ENCODE measurements at regions not wholly inside any gene's neighbourhood (a gene's known extent, or its start where the extent isn't known, plus 50 kb on each side); places are given as distances from the start of the nearest gene placed in this dataset.

DNA sequence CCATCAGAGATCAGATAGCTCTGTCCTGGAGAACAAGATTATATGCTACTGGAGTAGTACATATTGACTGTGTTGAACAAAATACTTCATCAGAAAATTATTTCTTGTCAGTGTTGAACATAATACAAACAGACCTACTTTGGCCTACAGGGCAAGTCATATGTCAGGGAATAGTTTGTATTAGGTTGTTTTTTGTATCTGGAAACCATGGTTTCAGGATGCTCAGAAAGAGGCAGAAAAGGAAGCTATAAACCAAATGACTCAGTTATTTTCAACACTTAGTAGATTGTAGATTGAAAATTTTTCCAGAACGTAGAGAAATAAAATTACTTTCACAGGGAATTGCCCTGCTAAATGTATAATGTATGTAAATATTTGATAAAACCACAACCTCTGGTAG, 198.4 kb downstream of the CYB561 start:
- Mint-ChIP-seq H3K4me1 (peaks cover 4% of the 10 kb centered on the region), H3K27ac (no peak overlapping the region), H3K27me3 (ENCODE audit: low read depth) (no peaks in the 10 kb centered on the region), H3K36me3 (0 out of 2 replicates have a peak, but pooled peaks cover 8% of the 10 kb centered on the region), H3K9me3 (peaks cover 14% of the 10 kb centered on the region), H3K4me3 (no peak overlapping the region)
- DNase-seq (ENCODE audit: low spot score) (no peak), ATAC-seq (no peak)
- POLR2A ChIA-PET: no interaction called here
- TF ChIP-seq, protein P1, sequence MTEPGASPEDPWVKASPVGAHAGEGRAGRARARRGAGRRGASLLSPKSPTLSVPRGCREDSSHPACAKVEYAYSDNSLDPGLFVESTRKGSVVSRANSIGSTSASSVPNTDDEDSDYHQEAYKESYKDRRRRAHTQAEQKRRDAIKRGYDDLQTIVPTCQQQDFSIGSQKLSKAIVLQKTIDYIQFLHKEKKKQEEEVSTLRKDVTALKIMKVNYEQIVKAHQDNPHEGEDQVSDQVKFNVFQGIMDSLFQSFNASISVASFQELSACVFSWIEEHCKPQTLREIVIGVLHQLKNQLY (CRISPR knock-in tag; IDR thresholded peaks at IDR 0.05): no peak
- TF ChIP-seq, protein P2, sequence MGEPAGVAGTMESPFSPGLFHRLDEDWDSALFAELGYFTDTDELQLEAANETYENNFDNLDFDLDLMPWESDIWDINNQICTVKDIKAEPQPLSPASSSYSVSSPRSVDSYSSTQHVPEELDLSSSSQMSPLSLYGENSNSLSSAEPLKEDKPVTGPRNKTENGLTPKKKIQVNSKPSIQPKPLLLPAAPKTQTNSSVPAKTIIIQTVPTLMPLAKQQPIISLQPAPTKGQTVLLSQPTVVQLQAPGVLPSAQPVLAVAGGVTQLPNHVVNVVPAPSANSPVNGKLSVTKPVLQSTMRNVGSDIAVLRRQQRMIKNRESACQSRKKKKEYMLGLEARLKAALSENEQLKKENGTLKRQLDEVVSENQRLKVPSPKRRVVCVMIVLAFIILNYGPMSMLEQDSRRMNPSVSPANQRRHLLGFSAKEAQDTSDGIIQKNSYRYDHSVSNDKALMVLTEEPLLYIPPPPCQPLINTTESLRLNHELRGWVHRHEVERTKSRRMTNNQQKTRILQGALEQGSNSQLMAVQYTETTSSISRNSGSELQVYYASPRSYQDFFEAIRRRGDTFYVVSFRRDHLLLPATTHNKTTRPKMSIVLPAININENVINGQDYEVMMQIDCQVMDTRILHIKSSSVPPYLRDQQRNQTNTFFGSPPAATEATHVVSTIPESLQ (CRISPR knock-in tag; IDR thresholded peaks at IDR 0.05): no peak
- TF ChIP-seq, protein P3, sequence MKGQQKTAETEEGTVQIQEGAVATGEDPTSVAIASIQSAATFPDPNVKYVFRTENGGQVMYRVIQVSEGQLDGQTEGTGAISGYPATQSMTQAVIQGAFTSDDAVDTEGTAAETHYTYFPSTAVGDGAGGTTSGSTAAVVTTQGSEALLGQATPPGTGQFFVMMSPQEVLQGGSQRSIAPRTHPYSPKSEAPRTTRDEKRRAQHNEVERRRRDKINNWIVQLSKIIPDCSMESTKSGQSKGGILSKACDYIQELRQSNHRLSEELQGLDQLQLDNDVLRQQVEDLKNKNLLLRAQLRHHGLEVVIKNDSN (CRISPR knock-in tag; IDR thresholded peaks at IDR 0.05): no peak
- TF ChIP-seq MYBL2 (CRISPR knock-in tag; IDR thresholded peaks at IDR 0.05): no peak
- no peak for TF ChIP-seq CREM (CRISPR knock-in tag; IDR thresholded peaks at IDR 0.05)
- TF ChIP-seq NFE2L1 (CRISPR knock-in tag; IDR thresholded peaks at IDR 0.05): no peak
- TF ChIP-seq ZNF263 (CRISPR knock-in tag; IDR thresholded peaks at IDR 0.05; ENCODE audit: low read depth): no peak
- no peak for TF ChIP-seq TCF7 (CRISPR knock-in tag; IDR thresholded peaks at IDR 0.05; ENCODE audit: low read depth)
- TF ChIP-seq, protein P4, sequence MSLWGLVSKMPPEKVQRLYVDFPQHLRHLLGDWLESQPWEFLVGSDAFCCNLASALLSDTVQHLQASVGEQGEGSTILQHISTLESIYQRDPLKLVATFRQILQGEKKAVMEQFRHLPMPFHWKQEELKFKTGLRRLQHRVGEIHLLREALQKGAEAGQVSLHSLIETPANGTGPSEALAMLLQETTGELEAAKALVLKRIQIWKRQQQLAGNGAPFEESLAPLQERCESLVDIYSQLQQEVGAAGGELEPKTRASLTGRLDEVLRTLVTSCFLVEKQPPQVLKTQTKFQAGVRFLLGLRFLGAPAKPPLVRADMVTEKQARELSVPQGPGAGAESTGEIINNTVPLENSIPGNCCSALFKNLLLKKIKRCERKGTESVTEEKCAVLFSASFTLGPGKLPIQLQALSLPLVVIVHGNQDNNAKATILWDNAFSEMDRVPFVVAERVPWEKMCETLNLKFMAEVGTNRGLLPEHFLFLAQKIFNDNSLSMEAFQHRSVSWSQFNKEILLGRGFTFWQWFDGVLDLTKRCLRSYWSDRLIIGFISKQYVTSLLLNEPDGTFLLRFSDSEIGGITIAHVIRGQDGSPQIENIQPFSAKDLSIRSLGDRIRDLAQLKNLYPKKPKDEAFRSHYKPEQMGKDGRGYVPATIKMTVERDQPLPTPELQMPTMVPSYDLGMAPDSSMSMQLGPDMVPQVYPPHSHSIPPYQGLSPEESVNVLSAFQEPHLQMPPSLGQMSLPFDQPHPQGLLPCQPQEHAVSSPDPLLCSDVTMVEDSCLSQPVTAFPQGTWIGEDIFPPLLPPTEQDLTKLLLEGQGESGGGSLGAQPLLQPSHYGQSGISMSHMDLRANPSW (CRISPR knock-in tag; conservative IDR thresholded peaks at IDR 0.05; ENCODE audit: low read depth): no peak
- CTCF ChIA-PET: interaction anchor here (1.4 kb wide), 1 partner anchor 159 kb away, joined by 4 read pairs; no protein-coding TSS in a partner anchor

DNA sequence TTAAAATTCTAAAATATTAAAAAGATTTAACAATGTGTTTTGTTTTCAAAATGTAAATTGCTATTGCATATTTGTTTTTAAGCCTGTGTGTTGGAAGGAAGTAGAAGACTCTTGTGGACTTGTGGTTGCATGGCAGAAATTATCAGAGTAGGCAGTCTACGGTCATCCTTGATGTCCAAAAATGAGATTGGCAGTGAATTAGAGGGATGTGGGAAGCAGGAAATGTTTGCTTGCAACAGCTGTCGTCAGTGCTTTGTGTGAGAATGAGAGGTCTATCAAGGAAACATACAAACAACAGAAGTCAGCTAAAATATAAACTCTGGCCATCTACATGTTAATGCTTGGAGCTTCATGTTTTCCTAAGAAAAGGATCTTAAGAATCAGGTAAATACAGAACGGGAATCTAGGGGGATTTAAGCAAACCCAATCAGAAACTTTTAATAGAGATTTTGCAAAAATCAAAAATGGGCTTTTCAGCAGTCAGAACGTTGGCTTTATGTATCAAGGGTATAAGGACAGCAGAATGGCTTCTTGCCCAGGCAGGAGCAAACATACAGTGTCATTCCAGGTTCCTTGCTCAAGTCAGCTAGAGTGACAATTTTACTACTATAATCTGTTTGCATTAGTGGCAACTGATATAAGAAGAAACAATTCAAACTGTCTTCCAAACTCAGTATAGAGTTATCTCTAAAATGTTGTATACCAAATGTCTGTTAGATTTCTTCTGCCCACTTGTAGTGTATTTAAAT, 196.7 kb downstream of the CYB561 start:
- POLR2A ChIA-PET: no interaction called here
- peaks cover 7% of the 10 kb centered on the region for H3K9me3 Mint-ChIP-seq
- ATAC-seq (no peak), DNase-seq (ENCODE audit: low spot score) (no peak)
- TF ChIP-seq ZBTB21 (CRISPR knock-in tag; IDR thresholded peaks at IDR 0.05; ENCODE audit: borderline replicate concordance) (no peak), GABPB1 (CRISPR knock-in tag; IDR thresholded peaks at IDR 0.05) (no peak), KAT7 (CRISPR knock-in tag; IDR thresholded peaks at IDR 0.05; ENCODE audit: borderline replicate concordance) (no peak), ZNF416 (CRISPR knock-in tag; IDR thresholded peaks at IDR 0.05) (no peak), NR3C1 (CRISPR knock-in tag; conservative IDR thresholded peaks at IDR 0.05; ENCODE audit: low read depth) (no peak)
- TF ChIP-seq, protein P5, sequence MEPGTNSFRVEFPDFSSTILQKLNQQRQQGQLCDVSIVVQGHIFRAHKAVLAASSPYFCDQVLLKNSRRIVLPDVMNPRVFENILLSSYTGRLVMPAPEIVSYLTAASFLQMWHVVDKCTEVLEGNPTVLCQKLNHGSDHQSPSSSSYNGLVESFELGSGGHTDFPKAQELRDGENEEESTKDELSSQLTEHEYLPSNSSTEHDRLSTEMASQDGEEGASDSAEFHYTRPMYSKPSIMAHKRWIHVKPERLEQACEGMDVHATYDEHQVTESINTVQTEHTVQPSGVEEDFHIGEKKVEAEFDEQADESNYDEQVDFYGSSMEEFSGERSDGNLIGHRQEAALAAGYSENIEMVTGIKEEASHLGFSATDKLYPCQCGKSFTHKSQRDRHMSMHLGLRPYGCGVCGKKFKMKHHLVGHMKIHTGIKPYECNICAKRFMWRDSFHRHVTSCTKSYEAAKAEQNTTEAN (CRISPR knock-in tag; IDR thresholded peaks at IDR 0.05): no peak
- peaks cover 4% of the 10 kb centered on the region for H3K4me1 Mint-ChIP-seq
- CTCF ChIA-PET: interaction anchor here (1.0 kb wide), 1 partner anchor 157 kb away, joined by 6 read pairs; no protein-coding TSS in a partner anchor
- no peaks in the 10 kb centered on the region for H3K27me3 Mint-ChIP-seq (ENCODE audit: low read depth)
- peak overlapping the region; percentile 70 for H3K27ac Mint-ChIP-seq
- 0 out of 2 replicates have a peak, but pooled peaks cover 4% of the 10 kb centered on the region for H3K36me3 Mint-ChIP-seq
- H3K4me3 Mint-ChIP-seq: no peak overlapping the region

All from WTC11 (cell line).